ENCODE measurements at regions not wholly inside any gene's neighbourhood (a gene's known extent, or its start where the extent isn't known, plus 50 kb on each side); places are given as distances from the start of the nearest gene placed in this dataset.

DNA sequence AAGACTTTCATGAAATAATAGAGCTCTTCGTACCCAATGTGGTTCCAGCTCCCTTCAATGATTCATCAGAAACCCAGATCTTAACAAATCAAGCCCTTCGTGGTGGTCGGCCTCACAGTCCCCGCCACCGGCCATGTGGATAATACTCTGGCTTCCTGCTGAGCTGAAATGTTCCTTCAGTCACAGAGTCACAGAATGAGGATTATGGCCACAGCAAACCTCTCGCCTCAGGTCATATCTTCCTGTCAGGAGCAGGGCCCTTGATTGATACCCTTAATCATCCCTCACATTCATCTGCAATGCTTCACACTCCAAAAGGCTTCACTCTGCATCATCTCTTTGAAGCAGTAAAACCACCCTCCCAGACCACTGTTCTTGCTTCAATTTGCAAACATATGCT lies 452.6 kb downstream of the OCA2 start:
- Histone ChIP-seq H3K4me1 (no peaks in the 10 kb centered on the region), H3K27ac (no peak overlapping the region), H3K4me3 (no peak overlapping the region), H3K9me3 (peaks cover 16% of the 10 kb centered on the region; the same call in 1 of the 3 replicates), H3K4me2 (no peak overlapping the region)
- ChIA-PET CTCF (interaction anchor here (1.7 kb wide), 1 partner anchor 11 kb away, joined by 7 read pairs; no protein-coding TSS in a partner anchor), POLR2A (no interaction called here)
- FAIRE-seq (no peak), DNase-seq (ENCODE audit: low read depth in 1 of 2, low spot score in 1 of 2) (no peak), ATAC-seq (no peak)
- TF ChIP-seq CBX8 (IDR thresholded peaks at IDR 0.05) (no peak), EHMT2 (IDR thresholded peaks at IDR 0.05; ENCODE audit: low read depth) (no peak), ZNF302 (CRISPR knock-in tag; IDR thresholded peaks at IDR 0.05) (no peak), CEBPB (IDR thresholded peaks at IDR 0.05) (no peak), FOSL2 (IDR thresholded peaks at IDR 0.05) (no peak), FOSL2 (CRISPR knock-in tag; IDR thresholded peaks at IDR 0.05) (no peak), SREBF2 (IDR thresholded peaks at IDR 0.05) (no peak)
- TF ChIP-seq, protein P1, sequence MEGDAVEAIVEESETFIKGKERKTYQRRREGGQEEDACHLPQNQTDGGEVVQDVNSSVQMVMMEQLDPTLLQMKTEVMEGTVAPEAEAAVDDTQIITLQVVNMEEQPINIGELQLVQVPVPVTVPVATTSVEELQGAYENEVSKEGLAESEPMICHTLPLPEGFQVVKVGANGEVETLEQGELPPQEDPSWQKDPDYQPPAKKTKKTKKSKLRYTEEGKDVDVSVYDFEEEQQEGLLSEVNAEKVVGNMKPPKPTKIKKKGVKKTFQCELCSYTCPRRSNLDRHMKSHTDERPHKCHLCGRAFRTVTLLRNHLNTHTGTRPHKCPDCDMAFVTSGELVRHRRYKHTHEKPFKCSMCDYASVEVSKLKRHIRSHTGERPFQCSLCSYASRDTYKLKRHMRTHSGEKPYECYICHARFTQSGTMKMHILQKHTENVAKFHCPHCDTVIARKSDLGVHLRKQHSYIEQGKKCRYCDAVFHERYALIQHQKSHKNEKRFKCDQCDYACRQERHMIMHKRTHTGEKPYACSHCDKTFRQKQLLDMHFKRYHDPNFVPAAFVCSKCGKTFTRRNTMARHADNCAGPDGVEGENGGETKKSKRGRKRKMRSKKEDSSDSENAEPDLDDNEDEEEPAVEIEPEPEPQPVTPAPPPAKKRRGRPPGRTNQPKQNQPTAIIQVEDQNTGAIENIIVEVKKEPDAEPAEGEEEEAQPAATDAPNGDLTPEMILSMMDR (IDR thresholded peaks at IDR 0.05): no peak
- WGBS (ENCODE audit: missing lambda C conversion rate): 9% methylated on average over 6 of the region's 6 CpGs

DNA sequence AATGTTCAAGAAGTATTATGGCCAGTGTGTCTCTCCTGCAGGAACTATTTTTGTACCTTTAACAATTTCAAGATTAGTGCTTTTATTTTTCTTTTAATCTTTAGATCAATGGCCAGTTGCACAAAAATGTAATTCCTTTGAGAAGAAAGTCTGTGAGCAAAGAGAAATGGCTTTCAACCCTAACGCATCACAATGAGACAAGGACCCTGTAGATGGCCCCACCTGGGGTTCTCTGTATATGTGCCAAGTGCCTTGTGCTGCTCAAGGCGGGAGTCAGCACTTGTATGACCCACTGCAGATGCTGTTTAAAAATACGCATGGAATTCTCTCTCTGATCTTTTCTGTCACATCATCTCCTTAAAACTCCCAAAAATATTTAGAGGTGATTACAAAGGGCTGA lies 453.4 kb downstream of the OCA2 start:
- DNase-seq (ENCODE audit: low read depth in 1 of 2, low spot score in 1 of 2) (no peak), FAIRE-seq (no peak), ATAC-seq (no peak)
- no peak overlapping the region for H3K27ac ChIP-seq
- peaks cover 20% of the 10 kb centered on the region; the same call in 1 of the 3 replicates for H3K9me3 ChIP-seq
- H3K4me3 ChIP-seq: no peak overlapping the region
- whole genome bisulfite sequencing (ENCODE audit: missing lambda C conversion rate): 5% methylated on average over 3 of the region's 3 CpGs
- CTCF ChIA-PET: no interaction called here
- POLR2A ChIA-PET: no interaction called here
- no peak for TF ChIP-seq CHD2 (IDR thresholded peaks at IDR 0.05; ENCODE audit: low read length, partially characterized antibody)
- TF ChIP-seq, protein P2, sequence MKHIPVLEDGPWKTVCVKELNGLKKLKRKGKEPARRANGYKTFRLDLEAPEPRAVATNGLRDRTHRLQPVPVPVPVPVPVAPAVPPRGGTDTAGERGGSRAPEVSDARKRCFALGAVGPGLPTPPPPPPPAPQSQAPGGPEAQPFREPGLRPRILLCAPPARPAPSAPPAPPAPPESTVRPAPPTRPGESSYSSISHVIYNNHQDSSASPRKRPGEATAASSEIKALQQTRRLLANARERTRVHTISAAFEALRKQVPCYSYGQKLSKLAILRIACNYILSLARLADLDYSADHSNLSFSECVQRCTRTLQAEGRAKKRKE (CRISPR knock-in tag; IDR thresholded peaks at IDR 0.05; ENCODE audit: low read depth): no peak
- TF ChIP-seq GATA3 (IDR thresholded peaks at IDR 0.05; ENCODE audit: borderline replicate concordance): no peak
- TF ChIP-seq CHD4 (IDR thresholded peaks at IDR 0.05; ENCODE audit: borderline replicate concordance): no peak
- TF ChIP-seq, protein P3, sequence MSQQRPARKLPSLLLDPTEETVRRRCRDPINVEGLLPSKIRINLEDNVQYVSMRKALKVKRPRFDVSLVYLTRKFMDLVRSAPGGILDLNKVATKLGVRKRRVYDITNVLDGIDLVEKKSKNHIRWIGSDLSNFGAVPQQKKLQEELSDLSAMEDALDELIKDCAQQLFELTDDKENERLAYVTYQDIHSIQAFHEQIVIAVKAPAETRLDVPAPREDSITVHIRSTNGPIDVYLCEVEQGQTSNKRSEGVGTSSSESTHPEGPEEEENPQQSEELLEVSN (IDR thresholded peaks at IDR 0.05; ENCODE audit: borderline replicate concordance, low read depth): no peak
- TF ChIP-seq, protein P4, sequence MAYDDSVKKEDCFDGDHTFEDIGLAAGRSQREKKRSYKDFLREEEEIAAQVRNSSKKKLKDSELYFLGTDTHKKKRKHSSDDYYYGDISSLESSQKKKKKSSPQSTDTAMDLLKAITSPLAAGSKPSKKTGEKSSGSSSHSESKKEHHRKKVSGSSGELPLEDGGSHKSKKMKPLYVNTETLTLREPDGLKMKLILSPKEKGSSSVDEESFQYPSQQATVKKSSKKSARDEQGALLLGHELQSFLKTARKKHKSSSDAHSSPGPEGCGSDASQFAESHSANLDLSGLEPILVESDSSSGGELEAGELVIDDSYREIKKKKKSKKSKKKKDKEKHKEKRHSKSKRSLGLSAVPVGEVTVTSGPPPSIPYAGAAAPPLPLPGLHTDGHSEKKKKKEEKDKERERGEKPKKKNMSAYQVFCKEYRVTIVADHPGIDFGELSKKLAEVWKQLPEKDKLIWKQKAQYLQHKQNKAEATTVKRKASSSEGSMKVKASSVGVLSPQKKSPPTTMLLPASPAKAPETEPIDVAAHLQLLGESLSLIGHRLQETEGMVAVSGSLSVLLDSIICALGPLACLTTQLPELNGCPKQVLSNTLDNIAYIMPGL (CRISPR knock-in tag; IDR thresholded peaks at IDR 0.05; ENCODE audit: borderline replicate concordance): no peak
- no peak for TF ChIP-seq MAFK (IDR thresholded peaks at IDR 0.05; ENCODE audit: partially characterized antibody)
- no peak for TF ChIP-seq CEBPB (IDR thresholded peaks at IDR 0.05)
- TF ChIP-seq ZNF302 (CRISPR knock-in tag; IDR thresholded peaks at IDR 0.05): no peak
- no peak for TF ChIP-seq FOSL2 (IDR thresholded peaks at IDR 0.05)
- no peak for TF ChIP-seq FOSL2 (CRISPR knock-in tag; IDR thresholded peaks at IDR 0.05)
- TF ChIP-seq, protein P5, sequence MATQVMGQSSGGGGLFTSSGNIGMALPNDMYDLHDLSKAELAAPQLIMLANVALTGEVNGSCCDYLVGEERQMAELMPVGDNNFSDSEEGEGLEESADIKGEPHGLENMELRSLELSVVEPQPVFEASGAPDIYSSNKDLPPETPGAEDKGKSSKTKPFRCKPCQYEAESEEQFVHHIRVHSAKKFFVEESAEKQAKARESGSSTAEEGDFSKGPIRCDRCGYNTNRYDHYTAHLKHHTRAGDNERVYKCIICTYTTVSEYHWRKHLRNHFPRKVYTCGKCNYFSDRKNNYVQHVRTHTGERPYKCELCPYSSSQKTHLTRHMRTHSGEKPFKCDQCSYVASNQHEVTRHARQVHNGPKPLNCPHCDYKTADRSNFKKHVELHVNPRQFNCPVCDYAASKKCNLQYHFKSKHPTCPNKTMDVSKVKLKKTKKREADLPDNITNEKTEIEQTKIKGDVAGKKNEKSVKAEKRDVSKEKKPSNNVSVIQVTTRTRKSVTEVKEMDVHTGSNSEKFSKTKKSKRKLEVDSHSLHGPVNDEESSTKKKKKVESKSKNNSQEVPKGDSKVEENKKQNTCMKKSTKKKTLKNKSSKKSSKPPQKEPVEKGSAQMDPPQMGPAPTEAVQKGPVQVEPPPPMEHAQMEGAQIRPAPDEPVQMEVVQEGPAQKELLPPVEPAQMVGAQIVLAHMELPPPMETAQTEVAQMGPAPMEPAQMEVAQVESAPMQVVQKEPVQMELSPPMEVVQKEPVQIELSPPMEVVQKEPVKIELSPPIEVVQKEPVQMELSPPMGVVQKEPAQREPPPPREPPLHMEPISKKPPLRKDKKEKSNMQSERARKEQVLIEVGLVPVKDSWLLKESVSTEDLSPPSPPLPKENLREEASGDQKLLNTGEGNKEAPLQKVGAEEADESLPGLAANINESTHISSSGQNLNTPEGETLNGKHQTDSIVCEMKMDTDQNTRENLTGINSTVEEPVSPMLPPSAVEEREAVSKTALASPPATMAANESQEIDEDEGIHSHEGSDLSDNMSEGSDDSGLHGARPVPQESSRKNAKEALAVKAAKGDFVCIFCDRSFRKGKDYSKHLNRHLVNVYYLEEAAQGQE (IDR thresholded peaks at IDR 0.05): no peak
- no peak for TF ChIP-seq FOXS1 (CRISPR knock-in tag; IDR thresholded peaks at IDR 0.05)
- H3K4me1 ChIP-seq: no peaks in the 10 kb centered on the region
- no peak overlapping the region for H3K4me2 ChIP-seq
